Psoas muscle (tissue), 7 donors: ENCODE measurements at regions not wholly inside any gene's neighbourhood (a gene's known extent, or its start where the extent isn't known, plus 50 kb on each side); places are given as distances from the start of the nearest gene placed in this dataset.

Experiments used
- ATAC-seq, 4 donors: fragments of 200-7000 bp; cut with Tn5 transposase; one replicate each; pipeline ENCODE4 v1.9.1; 2020; ENCODE audit warnings: moderate library complexity in 3 of 4, mild to moderate bottlenecking in 2 of 4
- DNase-seq, 2 donors: peaks; one replicate each; pipeline ENCODE4 v3.0.0-alpha.2; 2020
- H3K27ac ChIP-seq: fragments of 200-600 bp; one replicate; pipeline ENCODE4 v1.8.0; 2022
- H3K27me3 ChIP-seq, 3 donors: fragments of 200-600 bp in 1 of 3; one replicate each; pipeline versions ENCODE4 v1.6.1 to v1.8.0; 2013 to 2022; ENCODE audit warnings: low read length in 2 of 3, mild to moderate bottlenecking in 2 of 3, moderate library complexity in 1 of 3; ENCODE audit not compliant: insufficient read depth in 3 of 3
- H3K36me3 ChIP-seq, 2 donors: fragments of 200-600 bp in 1 of 2; one replicate each; pipeline versions ENCODE4 v1.6.1 to v1.8.0; 2013 to 2022; ENCODE audit warnings: low read depth in 1 of 2, mild to moderate bottlenecking in 1 of 2, moderate library complexity in 1 of 2; ENCODE audit not compliant: insufficient read depth in 1 of 2
- H3K4me1 ChIP-seq: fragments of 200-600 bp; one replicate; pipeline ENCODE4 v1.8.0; 2022
- H3K4me3 ChIP-seq: fragments of 200-600 bp; one replicate; pipeline ENCODE4 v1.8.0; 2022; ENCODE audit warnings: mild to moderate bottlenecking
- H3K9me3 ChIP-seq: fragments of 200-600 bp; one replicate; pipeline ENCODE4 v1.8.0; 2022
- CTCF ChIP-seq: fragments of 200-600 bp; IDR thresholded peaks from one replicate; pipeline ENCODE4 v1.8.0; 2022; ENCODE audit warnings: antibody characterized with exemption
- WGBS, 3 donors: extraction: QIAGEN DNeasy Blood & Tissue Kit; methylation state at CpG; one replicate each; pipeline versions ENCODE4 v1.1.6 to v1.1.7; 2013; 5-methylcytosine and 5-hydroxymethylcytosine counted together
- intact Hi-C, 2 donors: fragments of 100-400 bp; cut with DNase I; formaldehyde crosslinking; loops; one replicate each; pipeline versions ENCODE4 v1.11.0 to v1.14.2; 2022
- donor health status: healthy with polysubstance abuse.
- donor health status: DM: no; HTN: no; CAD: no; lungs with moderate emphysema.
- donor health status: Bipolar disorder and iron deficiency.
- donor health status: healthy.
- donor health status: DM: yes; HTN: yes; CAD: no.
- donor health status: DM: no; HTN: no; CAD: no.
- donor health status: DM: yes; HTN: yes; CAD: no.

- Histone ChIP-seq H3K9me3 (no peaks in the 10 kb centered on the region), H3K4me1 (no peaks in the 10 kb centered on the region), H3K36me3 (no peaks in the 10 kb centered on the region), H3K4me3 (no peak overlapping the region), H3K27ac (no peak overlapping the region), H3K27me3 (no peaks in the 10 kb centered on the region)
- ATAC-seq (no peak), DNase-seq (no peak)
- 90 to 96% (median 92%) methylated on average over 3 of the region's 3 CpGs for WGBS, 3 donors
- intact Hi-C loops = loop anchor here in 1 of 2 donors (10.0 kb wide), 1 partner anchor 355 kb away; no protein-coding TSS in a partner anchor
- TF ChIP-seq CTCF = no peak
Measured at GRCh38 chr9:28079677-28080076, 506.4 kb upstream of the C9orf72 start.

GRCh38 chr9:28082671-28083070 lies 509.4 kb upstream of the C9orf72 start:
- DNase-seq (no peak), ATAC-seq (no peak)
- no peaks in the 10 kb centered on the region for H3K36me3 ChIP-seq
- no peak overlapping the region for H3K4me3 ChIP-seq
- no peaks in the 10 kb centered on the region for H3K27me3 ChIP-seq
- WGBS, 3 donors = 70 to 81% (median 74%) methylated on average over 3 of the region's 3 CpGs
- no peak for TF ChIP-seq CTCF
- no peaks in the 10 kb centered on the region for H3K9me3 ChIP-seq
- intact Hi-C loops = no loop called here
- H3K27ac ChIP-seq = no peak overlapping the region
- no peaks in the 10 kb centered on the region for H3K4me1 ChIP-seq

- Histone ChIP-seq H3K27me3 (no peaks in the 10 kb centered on the region), H3K36me3 (no peaks in the 10 kb centered on the region), H3K4me1 (no peaks in the 10 kb centered on the region), H3K27ac (no peak overlapping the region), H3K4me3 (no peak overlapping the region), H3K9me3 (no peaks in the 10 kb centered on the region)
- no peak for ATAC-seq
- no peak for TF ChIP-seq CTCF
- no peak for DNase-seq
- intact Hi-C loops = no loop called here
Measured at GRCh38 chr9:28086881-28087280, 513.6 kb upstream of the C9orf72 start.

GRCh38 chr9:28092981-28093936 lies 520.0 kb upstream of the C9orf72 start:
- Histone ChIP-seq H3K27me3 (no peaks in the 10 kb centered on the region), H3K4me3 (no peak overlapping the region), H3K27ac (no peak overlapping the region), H3K9me3 (no peaks in the 10 kb centered on the region), H3K4me1 (no peaks in the 10 kb centered on the region), H3K36me3 (no peaks in the 10 kb centered on the region)
- intact Hi-C loops = no loop called here
- ATAC-seq (no peak), DNase-seq (no peak)
- WGBS, 3 donors = 50 to 55% (median 52%) methylated on average over 10 of the region's 10 CpGs
- no peak for TF ChIP-seq CTCF
